ENCODE measurements at regions not wholly inside any gene's neighbourhood (a gene's known extent, or its start where the extent isn't known, plus 50 kb on each side); places are given as distances from the start of the nearest gene placed in this dataset.

DNA sequence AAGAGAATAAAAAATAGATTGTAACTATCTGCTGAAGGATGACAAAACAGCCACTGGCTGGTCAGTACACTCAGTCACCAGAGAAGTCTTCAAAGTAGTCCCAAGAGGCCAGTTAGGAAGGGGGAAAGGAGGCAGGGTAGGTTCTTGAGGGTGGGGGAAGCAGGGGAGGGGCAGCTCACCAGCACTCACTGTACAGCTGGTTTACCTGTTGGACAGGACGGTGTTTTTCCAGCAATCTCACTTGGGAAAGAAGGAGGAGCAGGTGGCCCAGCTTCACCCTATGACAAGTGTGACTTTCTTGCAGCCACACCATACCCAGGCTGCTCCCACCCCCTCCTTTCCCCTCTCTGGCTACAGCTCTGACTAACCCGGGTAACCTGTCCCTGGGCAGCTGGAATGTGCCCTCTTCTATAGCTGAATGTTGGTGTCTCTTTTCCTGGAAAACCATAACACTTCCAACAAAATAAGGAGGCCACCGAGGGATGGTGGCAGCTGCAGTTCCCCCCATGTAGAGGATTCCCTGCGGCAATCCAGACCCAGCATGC, 203.4 kb upstream of the NSMCE3 start:
- no peak overlapping the region for H3K27ac Mint-ChIP-seq
- CTCF ChIA-PET = no interaction called here
- H3K27me3 Mint-ChIP-seq = no peaks in the 10 kb centered on the region
- no peaks in the 10 kb centered on the region for H3K4me1 Mint-ChIP-seq
- DNase-seq = no peak
- no peaks in the 10 kb centered on the region for H3K9me3 Mint-ChIP-seq
- no peak overlapping the region for H3K4me3 Mint-ChIP-seq
- H3K36me3 Mint-ChIP-seq = no peaks in the 10 kb centered on the region

DNA sequence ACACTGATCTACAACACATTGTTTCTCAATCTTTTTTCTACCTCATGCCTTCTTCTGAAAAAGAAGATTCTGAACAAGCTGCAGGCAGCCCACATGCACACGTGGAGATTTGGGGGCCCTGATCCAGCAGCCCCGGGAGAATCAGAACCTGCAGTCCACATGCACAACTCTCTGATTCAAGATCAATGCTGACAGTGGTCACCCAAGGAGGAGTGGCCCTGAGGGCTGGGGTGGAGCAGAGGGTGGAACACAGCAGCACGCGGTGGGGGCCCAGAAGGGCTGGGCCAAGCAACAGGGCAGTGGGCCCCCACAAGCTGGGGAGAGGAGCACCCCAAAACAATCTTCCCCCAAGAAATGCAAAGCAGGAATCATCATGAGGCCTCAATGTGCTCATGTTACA, 202.1 kb upstream of the NSMCE3 start:
- DNase-seq = no peak
- no peaks in the 10 kb centered on the region for H3K4me1 Mint-ChIP-seq
- H3K9me3 Mint-ChIP-seq = no peaks in the 10 kb centered on the region
- H3K27ac Mint-ChIP-seq = no peak overlapping the region
- CTCF ChIA-PET = no interaction called here
- no peaks in the 10 kb centered on the region for H3K36me3 Mint-ChIP-seq
- no peaks in the 10 kb centered on the region for H3K27me3 Mint-ChIP-seq
- H3K4me3 Mint-ChIP-seq = no peak overlapping the region

DNA sequence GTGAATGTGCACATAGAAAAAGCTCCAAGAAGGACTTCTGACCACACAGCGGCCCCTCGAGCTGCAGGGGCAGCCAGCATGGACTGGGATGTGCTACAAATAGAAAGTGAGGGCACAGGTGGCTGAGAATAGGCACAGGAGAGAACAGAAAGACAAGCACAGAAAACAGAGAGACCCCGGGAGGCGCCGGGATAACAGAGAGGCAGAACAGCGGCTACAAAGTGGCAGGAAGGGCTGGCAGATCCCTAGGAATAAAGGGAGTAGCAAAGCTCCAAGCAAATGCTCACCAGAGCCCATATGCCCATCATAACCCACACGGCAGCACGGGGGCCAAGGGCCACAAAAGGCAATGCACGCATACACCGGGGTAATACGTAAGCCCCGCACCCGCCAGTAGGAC, 201.7 kb upstream of the NSMCE3 start:
- Mint-ChIP-seq H3K36me3 (no peaks in the 10 kb centered on the region), H3K27ac (no peak overlapping the region), H3K4me3 (no peak overlapping the region), H3K9me3 (no peaks in the 10 kb centered on the region), H3K4me1 (no peaks in the 10 kb centered on the region), H3K27me3 (no peaks in the 10 kb centered on the region)
- CTCF ChIA-PET = interaction anchor here (0.6 kb wide), 1 partner anchor 99 kb away, joined by 3 read pairs; no protein-coding TSS in a partner anchor
- no peak for DNase-seq

DNA sequence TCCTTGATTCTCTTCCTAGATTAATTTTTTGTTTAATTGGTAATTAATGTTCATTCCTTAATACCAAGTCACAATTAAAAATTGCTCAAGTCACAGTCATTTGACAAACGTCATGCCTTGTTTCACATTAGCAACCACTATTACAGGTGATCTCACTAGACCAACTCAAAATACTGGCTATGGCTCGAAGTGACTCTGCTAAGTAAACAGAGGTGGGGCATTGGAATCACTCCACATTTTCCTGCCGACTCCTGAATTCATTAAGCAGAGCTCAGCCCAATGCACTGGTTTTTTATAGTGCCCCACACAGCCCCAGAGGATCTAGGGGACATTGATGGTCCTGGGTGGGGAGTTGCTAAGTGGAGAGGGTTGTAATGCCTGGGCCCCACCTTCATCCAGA, 201.2 kb upstream of the NSMCE3 start:
- Mint-ChIP-seq H3K9me3 (no peaks in the 10 kb centered on the region), H3K36me3 (no peaks in the 10 kb centered on the region), H3K27ac (no peak overlapping the region), H3K4me3 (no peak overlapping the region), H3K27me3 (no peaks in the 10 kb centered on the region), H3K4me1 (no peaks in the 10 kb centered on the region)
- CTCF ChIA-PET = interaction anchor here (0.6 kb wide), 1 partner anchor 98 kb away, joined by 3 read pairs; no protein-coding TSS in a partner anchor
- no peak for DNase-seq

GRCh38 chr15:29470311-29470710, 200.7 kb upstream of the NSMCE3 start:
- no peaks in the 10 kb centered on the region for H3K4me1 Mint-ChIP-seq
- H3K9me3 Mint-ChIP-seq = no peaks in the 10 kb centered on the region
- DNase-seq = no peak
- no peaks in the 10 kb centered on the region for H3K36me3 Mint-ChIP-seq
- H3K27me3 Mint-ChIP-seq = no peaks in the 10 kb centered on the region
- H3K4me3 Mint-ChIP-seq = no peak overlapping the region
- CTCF ChIA-PET = no interaction called here
- no peak overlapping the region for H3K27ac Mint-ChIP-seq

- CTCF ChIA-PET = no interaction called here
- Mint-ChIP-seq H3K27me3 (no peaks in the 10 kb centered on the region), H3K4me1 (no peaks in the 10 kb centered on the region), H3K27ac (no peak overlapping the region), H3K9me3 (no peaks in the 10 kb centered on the region), H3K36me3 (no peaks in the 10 kb centered on the region), H3K4me3 (no peak overlapping the region)
- DNase-seq = no peak
Observed at GRCh38 chr15:29468899-29469298, 199.3 kb upstream of the NSMCE3 start.

DNA sequence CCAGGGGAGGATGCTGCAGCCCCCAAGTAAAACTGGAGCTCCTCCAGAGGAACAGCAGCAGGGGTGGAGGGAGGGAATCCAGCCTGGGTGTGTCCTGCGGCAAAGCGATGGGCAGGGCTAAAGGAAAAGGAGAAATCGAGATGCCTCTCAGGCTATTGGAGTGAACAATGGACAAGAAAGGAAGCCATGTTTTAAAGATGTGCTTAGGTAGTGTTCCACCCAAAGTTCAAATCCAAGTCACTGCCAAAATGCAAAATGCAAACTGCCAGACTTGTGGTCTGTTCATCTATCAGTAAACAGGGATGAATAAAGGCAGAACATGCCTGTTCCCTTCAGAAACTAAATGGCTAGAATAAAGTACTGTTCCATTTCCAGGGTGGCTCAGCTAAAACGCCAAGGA, 197.5 kb upstream of the NSMCE3 start:
- Mint-ChIP-seq H3K9me3 (no peaks in the 10 kb centered on the region), H3K36me3 (no peaks in the 10 kb centered on the region), H3K27ac (no peak overlapping the region), H3K4me1 (no peaks in the 10 kb centered on the region), H3K4me3 (no peak overlapping the region), H3K27me3 (no peaks in the 10 kb centered on the region)
- CTCF ChIA-PET = no interaction called here
- no peak for DNase-seq

- CTCF ChIA-PET = no interaction called here
- Mint-ChIP-seq H3K27ac (no peak overlapping the region), H3K9me3 (no peaks in the 10 kb centered on the region)
Observed at GRCh38 chr15:29466292-29466691, 196.7 kb upstream of the NSMCE3 start.

GRCh38 chr15:29465816-29466215, 196.2 kb upstream of the NSMCE3 start:
- Mint-ChIP-seq H3K27ac (no peak overlapping the region), H3K4me1 (no peaks in the 10 kb centered on the region), H3K36me3 (no peaks in the 10 kb centered on the region), H3K27me3 (no peaks in the 10 kb centered on the region), H3K9me3 (no peaks in the 10 kb centered on the region), H3K4me3 (no peak overlapping the region)
- CTCF ChIA-PET = no interaction called here
- no peak for DNase-seq

More at GRCh38 chr15:29466292-29466691, 196.7 kb upstream of the NSMCE3 start:
- H3K27me3 Mint-ChIP-seq = no peaks in the 10 kb centered on the region
- no peak for DNase-seq
- H3K36me3 Mint-ChIP-seq = no peaks in the 10 kb centered on the region
- no peak overlapping the region for H3K4me3 Mint-ChIP-seq
- no peaks in the 10 kb centered on the region for H3K4me1 Mint-ChIP-seq

DNA sequence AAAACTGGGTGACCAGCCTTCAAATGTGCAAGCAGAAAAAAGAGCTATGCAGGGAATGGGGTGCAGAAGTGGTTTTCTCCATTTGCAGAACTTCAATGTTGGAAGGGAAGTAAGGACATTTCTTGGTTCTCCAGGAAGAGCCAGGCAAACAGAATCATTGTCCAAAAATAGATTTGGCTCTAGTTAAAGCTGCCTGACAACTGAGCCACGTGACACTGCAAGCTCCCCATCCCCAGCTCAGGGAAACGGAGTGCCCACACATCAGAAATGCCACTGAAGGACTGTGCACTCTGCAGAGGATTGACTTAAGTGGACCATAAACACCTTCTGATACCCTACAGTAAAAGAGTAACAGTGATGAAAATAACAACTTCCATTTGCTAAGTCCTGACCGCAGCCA, 195.6 kb upstream of the NSMCE3 start:
- H3K9me3 Mint-ChIP-seq = no peaks in the 10 kb centered on the region
- no peak overlapping the region for H3K27ac Mint-ChIP-seq
- DNase-seq = no peak
- no peaks in the 10 kb centered on the region for H3K36me3 Mint-ChIP-seq
- CTCF ChIA-PET = no interaction called here
- no peaks in the 10 kb centered on the region for H3K27me3 Mint-ChIP-seq
- H3K4me1 Mint-ChIP-seq = no peaks in the 10 kb centered on the region
- H3K4me3 Mint-ChIP-seq = no peak overlapping the region

DNA sequence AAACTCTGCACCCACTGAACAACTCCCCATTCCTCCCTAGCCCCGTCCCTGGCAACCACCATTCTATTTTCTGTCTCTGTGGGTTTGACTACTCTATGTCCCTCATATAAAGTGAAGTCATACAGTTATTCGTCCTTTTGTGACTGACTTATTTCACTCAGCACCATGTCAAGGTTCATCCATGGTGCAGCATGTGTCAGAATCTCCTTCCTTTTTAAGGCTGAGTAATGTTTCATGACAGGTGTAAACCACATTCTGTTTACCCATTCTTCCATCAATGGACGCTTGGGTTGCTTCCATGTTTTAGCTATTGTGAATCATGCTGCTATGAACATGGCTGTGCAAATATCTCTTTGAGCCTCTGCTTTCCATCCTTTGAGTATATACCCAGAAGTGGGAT, 192.3 kb upstream of the NSMCE3 start:
- Mint-ChIP-seq H3K27me3 (peaks cover 9% of the 10 kb centered on the region), H3K36me3 (no peaks in the 10 kb centered on the region), H3K27ac (no peak overlapping the region), H3K4me3 (no peak overlapping the region), H3K4me1 (no peaks in the 10 kb centered on the region), H3K9me3 (no peaks in the 10 kb centered on the region)
- CTCF ChIA-PET = no interaction called here
- DNase-seq = no peak

- H3K27me3 Mint-ChIP-seq = peaks cover 9% of the 10 kb centered on the region
Observed at GRCh38 chr15:29458361-29458760, 188.7 kb upstream of the NSMCE3 start.

GRCh38 chr15:29457729-29458128, 188.1 kb upstream of the NSMCE3 start:
- no peak for DNase-seq
- CTCF ChIA-PET = no interaction called here
- Mint-ChIP-seq H3K27ac (no peak overlapping the region), H3K27me3 (peaks cover 9% of the 10 kb centered on the region), H3K4me3 (no peak overlapping the region), H3K36me3 (no peaks in the 10 kb centered on the region), H3K9me3 (no peaks in the 10 kb centered on the region), H3K4me1 (peaks cover 13% of the 10 kb centered on the region)

More at GRCh38 chr15:29458361-29458760, 188.7 kb upstream of the NSMCE3 start:
- H3K36me3 Mint-ChIP-seq = no peaks in the 10 kb centered on the region
- peaks cover 7% of the 10 kb centered on the region for H3K4me1 Mint-ChIP-seq
- CTCF ChIA-PET = no interaction called here
- no peak overlapping the region for H3K27ac Mint-ChIP-seq
- no peak overlapping the region for H3K4me3 Mint-ChIP-seq
- H3K9me3 Mint-ChIP-seq = no peaks in the 10 kb centered on the region
- no peak for DNase-seq

DNA sequence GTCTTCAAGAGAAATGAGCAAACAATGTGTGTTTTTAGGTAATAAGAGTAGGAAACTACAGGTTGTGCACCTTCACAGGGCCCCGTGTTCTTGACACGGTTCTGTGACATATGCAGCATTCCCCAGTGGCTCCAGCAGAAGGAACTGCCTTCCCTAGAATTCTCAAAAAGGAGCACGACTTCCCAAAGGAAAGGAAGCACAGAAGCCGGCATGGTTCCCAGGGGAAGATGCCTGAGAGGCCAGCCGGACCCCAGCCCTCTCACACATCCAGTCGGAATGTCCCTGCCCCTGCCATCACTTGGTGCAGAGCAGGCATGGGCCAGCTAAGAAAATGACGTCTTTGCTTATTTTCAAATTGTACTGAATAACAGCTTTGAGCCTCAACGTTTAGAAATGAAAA, 187.3 kb upstream of the NSMCE3 start:
- peaks cover 9% of the 10 kb centered on the region for H3K27me3 Mint-ChIP-seq
- H3K4me3 Mint-ChIP-seq = no peak overlapping the region
- no peak for DNase-seq
- CTCF ChIA-PET = no interaction called here
- H3K27ac Mint-ChIP-seq = no peak overlapping the region
- H3K4me1 Mint-ChIP-seq = peaks cover 18% of the 10 kb centered on the region
- no peaks in the 10 kb centered on the region for H3K9me3 Mint-ChIP-seq
- no peaks in the 10 kb centered on the region for H3K36me3 Mint-ChIP-seq

- CTCF ChIA-PET = no interaction called here
- peaks cover 18% of the 10 kb centered on the region for H3K4me1 Mint-ChIP-seq
- H3K36me3 Mint-ChIP-seq = no peaks in the 10 kb centered on the region
- no peak for DNase-seq
- H3K9me3 Mint-ChIP-seq = no peaks in the 10 kb centered on the region
- H3K27me3 Mint-ChIP-seq = peaks cover 9% of the 10 kb centered on the region
- no peak overlapping the region for H3K27ac Mint-ChIP-seq
- H3K4me3 Mint-ChIP-seq = no peak overlapping the region
Observed at GRCh38 chr15:29456255-29456654, 186.6 kb upstream of the NSMCE3 start.

DNA sequence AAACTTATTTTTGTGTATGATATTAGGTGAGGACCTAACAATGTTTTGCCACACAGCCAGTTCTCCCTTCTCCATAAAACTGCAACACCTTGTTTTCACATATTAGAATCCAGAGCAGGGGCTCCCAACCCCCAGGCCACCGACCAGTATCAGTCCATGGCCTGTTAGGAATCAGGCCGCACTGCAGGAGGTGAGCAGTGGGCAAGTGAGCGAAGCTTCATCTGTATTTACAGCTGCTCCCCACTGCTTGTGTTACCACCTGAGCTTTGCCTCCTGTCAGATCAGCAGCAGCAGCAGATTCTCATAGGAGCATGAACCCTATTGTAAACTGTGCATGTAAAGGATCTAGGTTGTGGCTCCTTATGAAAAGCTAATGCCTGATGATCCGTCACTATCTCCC, 185.9 kb upstream of the NSMCE3 start:
- no peaks in the 10 kb centered on the region for H3K9me3 Mint-ChIP-seq
- CTCF ChIA-PET = no interaction called here
- H3K27ac Mint-ChIP-seq = no peak overlapping the region
- no peak overlapping the region for H3K4me3 Mint-ChIP-seq
- H3K27me3 Mint-ChIP-seq = peaks cover 9% of the 10 kb centered on the region
- H3K36me3 Mint-ChIP-seq = no peaks in the 10 kb centered on the region
- no peak for DNase-seq
- H3K4me1 Mint-ChIP-seq = peaks cover 18% of the 10 kb centered on the region
